ENCODE measurements at regions not wholly inside any gene's neighbourhood (a gene's known extent, or its start where the extent isn't known, plus 50 kb on each side); places are given as distances from the start of the nearest gene placed in this dataset.

DNA sequence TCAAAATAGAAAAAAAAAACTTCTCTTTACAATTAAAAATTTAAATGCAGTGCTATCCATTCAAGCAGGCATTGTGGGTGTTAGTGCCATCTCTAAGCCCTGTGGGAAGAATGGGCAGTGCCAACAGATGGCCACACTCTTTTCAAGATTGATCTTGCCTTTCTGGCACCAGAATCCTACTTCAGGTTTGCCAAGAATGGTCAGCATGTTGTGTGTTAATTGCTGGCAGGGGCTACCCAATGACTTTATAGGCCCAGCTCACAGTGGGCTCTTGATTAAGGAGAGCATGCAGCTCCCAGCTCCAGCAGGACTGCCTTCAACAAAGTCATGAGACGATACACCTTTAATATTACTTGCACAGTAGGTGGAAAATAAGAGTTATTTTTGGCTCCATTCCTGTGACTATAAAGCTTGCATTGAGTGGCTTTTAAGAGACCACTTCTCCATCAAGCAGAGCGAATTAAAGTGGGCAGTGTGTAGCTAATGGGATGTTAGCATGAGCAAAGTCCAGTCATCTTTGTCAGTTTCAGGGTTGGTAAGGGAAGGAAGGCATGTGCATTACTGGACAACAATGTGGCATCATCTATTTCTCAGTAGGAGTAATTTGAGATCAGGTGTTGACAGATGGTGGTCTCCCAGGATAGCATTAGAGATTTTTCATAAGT is 476.8 kb downstream of the C3orf38 start:
- POLR2A ChIA-PET, result no interaction called here
- TF ChIP-seq, protein P1, sequence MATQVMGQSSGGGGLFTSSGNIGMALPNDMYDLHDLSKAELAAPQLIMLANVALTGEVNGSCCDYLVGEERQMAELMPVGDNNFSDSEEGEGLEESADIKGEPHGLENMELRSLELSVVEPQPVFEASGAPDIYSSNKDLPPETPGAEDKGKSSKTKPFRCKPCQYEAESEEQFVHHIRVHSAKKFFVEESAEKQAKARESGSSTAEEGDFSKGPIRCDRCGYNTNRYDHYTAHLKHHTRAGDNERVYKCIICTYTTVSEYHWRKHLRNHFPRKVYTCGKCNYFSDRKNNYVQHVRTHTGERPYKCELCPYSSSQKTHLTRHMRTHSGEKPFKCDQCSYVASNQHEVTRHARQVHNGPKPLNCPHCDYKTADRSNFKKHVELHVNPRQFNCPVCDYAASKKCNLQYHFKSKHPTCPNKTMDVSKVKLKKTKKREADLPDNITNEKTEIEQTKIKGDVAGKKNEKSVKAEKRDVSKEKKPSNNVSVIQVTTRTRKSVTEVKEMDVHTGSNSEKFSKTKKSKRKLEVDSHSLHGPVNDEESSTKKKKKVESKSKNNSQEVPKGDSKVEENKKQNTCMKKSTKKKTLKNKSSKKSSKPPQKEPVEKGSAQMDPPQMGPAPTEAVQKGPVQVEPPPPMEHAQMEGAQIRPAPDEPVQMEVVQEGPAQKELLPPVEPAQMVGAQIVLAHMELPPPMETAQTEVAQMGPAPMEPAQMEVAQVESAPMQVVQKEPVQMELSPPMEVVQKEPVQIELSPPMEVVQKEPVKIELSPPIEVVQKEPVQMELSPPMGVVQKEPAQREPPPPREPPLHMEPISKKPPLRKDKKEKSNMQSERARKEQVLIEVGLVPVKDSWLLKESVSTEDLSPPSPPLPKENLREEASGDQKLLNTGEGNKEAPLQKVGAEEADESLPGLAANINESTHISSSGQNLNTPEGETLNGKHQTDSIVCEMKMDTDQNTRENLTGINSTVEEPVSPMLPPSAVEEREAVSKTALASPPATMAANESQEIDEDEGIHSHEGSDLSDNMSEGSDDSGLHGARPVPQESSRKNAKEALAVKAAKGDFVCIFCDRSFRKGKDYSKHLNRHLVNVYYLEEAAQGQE (IDR thresholded peaks at IDR 0.05; ENCODE audit: insufficient read depth in 1 of 2, low read depth in 2 of 2, low read length in 1 of 2), result no peak
- no peak for TF ChIP-seq POLR2AphosphoS5 (IDR thresholded peaks at IDR 0.05; ENCODE audit: low read depth, low read length)
- TF ChIP-seq CTCF (IDR thresholded peaks at IDR 0.05), result no peak
- TF ChIP-seq SIN3A (IDR thresholded peaks at IDR 0.05; ENCODE audit: borderline replicate concordance, insufficient read depth, low read depth, low read length), result no peak

DNA sequence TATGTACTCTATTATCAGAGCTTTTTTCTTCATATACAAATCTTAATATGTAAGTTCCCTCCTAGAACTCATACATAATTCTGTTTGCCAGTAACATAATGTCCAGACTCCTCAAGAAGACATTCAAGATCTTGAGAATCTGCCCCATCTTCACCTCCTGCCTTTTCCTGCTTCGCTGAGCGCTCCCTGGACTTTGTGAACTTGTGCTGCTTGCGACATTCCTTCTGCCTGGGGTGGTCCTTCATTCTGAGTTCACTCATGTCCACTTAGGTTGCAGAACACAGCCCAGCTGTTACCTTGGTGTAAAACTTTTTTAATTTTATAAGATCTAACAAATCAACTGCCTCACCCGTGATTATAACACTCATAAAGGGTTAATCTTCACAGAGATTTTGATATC is 478.5 kb upstream of the EPHA3 start:
- H3K27ac ChIP-seq (ENCODE audit: low read length), result no peak overlapping the region
- ATAC-seq (no peak), DNase-seq (ENCODE audit: low read depth, low spot score) (no peak)
- TF ChIP-seq CTCF (IDR thresholded peaks at IDR 0.05), result no peak
- TF ChIP-seq SIN3A (IDR thresholded peaks at IDR 0.05; ENCODE audit: borderline replicate concordance, insufficient read depth, low read depth, low read length), result no peak
- TF ChIP-seq POLR2AphosphoS5 (IDR thresholded peaks at IDR 0.05; ENCODE audit: low read depth, low read length), result no peak
- TF ChIP-seq, protein P1 (IDR thresholded peaks at IDR 0.05; ENCODE audit: insufficient read depth in 1 of 2, low read depth in 2 of 2, low read length in 1 of 2), result no peak
- no peak for TF ChIP-seq TCF7L2 (IDR thresholded peaks at IDR 0.05; ENCODE audit: low read depth, low read length)
- H3K36me3 ChIP-seq (ENCODE audit: control insufficient read depth, insufficient read depth, low read length), result no peaks in the 10 kb centered on the region
- POLR2A ChIA-PET, result no interaction called here
- CTCF ChIA-PET, result no interaction called here
- BruUV-seq (replicated peaks), result no TSS peak
- no peaks in the 10 kb centered on the region for H3K9me3 ChIP-seq (ENCODE audit: control insufficient read depth, insufficient read depth, low read depth, low read length)
- H3K4me1 ChIP-seq (ENCODE audit: control insufficient read depth, insufficient read depth, low read length), result no peaks in the 10 kb centered on the region
- no peaks in the 10 kb centered on the region for H3K27me3 ChIP-seq (ENCODE audit: control insufficient read depth, insufficient read depth, low read length)
- H3K4me3 ChIP-seq (ENCODE audit: low read depth in 2 of 2, low read length in 2 of 2), result no peak overlapping the region
- in situ Hi-C loops (cut with HindIII; ENCODE audit: low pct_unique_long_range_greater_than_20kb, low sequenced_read_pairs) (no loop called here), intact Hi-C loops (cut with micrococcal nuclease; ENCODE audit: unreplicated experiment) (no loop called here)

More for the DNA sequence above, 476.8 kb downstream of the C3orf38 start:
- intact Hi-C loops (cut with micrococcal nuclease; ENCODE audit: unreplicated experiment) (no loop called here), in situ Hi-C loops (cut with HindIII; ENCODE audit: low pct_unique_long_range_greater_than_20kb, low sequenced_read_pairs) (no loop called here)
- Histone ChIP-seq H3K27ac (ENCODE audit: low read length) (no peak overlapping the region), H3K4me1 (ENCODE audit: control insufficient read depth, insufficient read depth, low read length) (no peaks in the 10 kb centered on the region), H3K36me3 (ENCODE audit: control insufficient read depth, insufficient read depth, low read length) (no peaks in the 10 kb centered on the region), H3K4me3 (ENCODE audit: low read depth in 2 of 2, low read length in 2 of 2) (no peak overlapping the region), H3K9me3 (ENCODE audit: control insufficient read depth, insufficient read depth, low read depth, low read length) (no peaks in the 10 kb centered on the region), H3K27me3 (ENCODE audit: control insufficient read depth, insufficient read depth, low read length) (no peaks in the 10 kb centered on the region)
- CTCF ChIA-PET, result no interaction called here
- no TSS peak for BruUV-seq (replicated peaks)
- ATAC-seq (no peak), DNase-seq (ENCODE audit: low read depth, low spot score) (no peak)

Measured in Panc1 (cell line).